SK-N-MC (cell line): ENCODE measurements at regions not wholly inside any gene's neighbourhood (a gene's known extent, or its start where the extent isn't known, plus 50 kb on each side); places are given as distances from the start of the nearest gene placed in this dataset.

Experiments
- EZH2 ChIP-seq: fragments of 200-600 bp; sonication (generic); IDR thresholded peaks from one replicate; pipeline ENCODE4 v1.6.1; 2017; ENCODE audit warnings: antibody characterized with exemption
- POLR2AphosphoS5 ChIP-seq: IDR thresholded peaks from 2 replicates; pipeline ENCODE4 v1.6.1; 2012; ENCODE audit warnings: mild to moderate bottlenecking, low read depth, low read length, borderline replicate concordance

GRCh38 chr5:22985446-22985845 is 132.3 kb upstream of the CDH12 start:
- TF ChIP-seq POLR2AphosphoS5: no peak
- no peak for TF ChIP-seq EZH2
